WTC11 (cell line): ENCODE measurements at regions not wholly inside any gene's neighbourhood (a gene's known extent, or its start where the extent isn't known, plus 50 kb on each side); places are given as distances from the start of the nearest gene placed in this dataset.
"Not testable (repeated sequence)": the region's sequence is repeated elsewhere in the genome, so short reads cannot be mapped to it uniquely, and the experiment has no call there.

ENCODE experiments used
- ATAC-seq: fragments of 200-7000 bp; cut with Tn5 transposase; 2 replicates; pipeline ENCODE4 v1.10.0; 2021; ENCODE audit warnings: mild to moderate bottlenecking, moderate library complexity
- CTCF ChIA-PET: fragments of 300-600 bp; sonication (Branson Sonifier 250); formaldehyde crosslinking; loops from one replicate; lab custom pipeline; 2021; ENCODE audit warnings: antibody characterized with exemption; lab: Charles Lee
- POLR2A ChIA-PET: fragments of 350-600 bp; sonication (Branson Sonifier 250); formaldehyde crosslinking; loops from one replicate; lab custom pipeline; 2021; ENCODE audit warnings: antibody characterized with exemption; lab: Charles Lee
- DNase-seq: peaks from one replicate; pipeline ENCODE4 v3.0.0; 2021; ENCODE audit warnings: low spot score
- H3K27ac Mint-ChIP-seq: 2 replicates; pipeline ENCODE4 v1.8.0; 2021; ENCODE audit warnings: mixed read lengths
- H3K27me3 Mint-ChIP-seq: 2 replicates; pipeline ENCODE4 v1.8.0; 2021; ENCODE audit warnings: low read depth, mild to moderate bottlenecking, moderate library complexity, mixed read lengths
- H3K36me3 Mint-ChIP-seq: 2 replicates; pipeline ENCODE4 v1.8.0; 2021; ENCODE audit warnings: mixed read lengths
- H3K4me1 Mint-ChIP-seq: 2 replicates; pipeline ENCODE4 v1.8.0; 2022; ENCODE audit warnings: mixed read lengths
- H3K4me3 Mint-ChIP-seq: 2 replicates; pipeline ENCODE4 v1.8.0; 2021; ENCODE audit warnings: mild to moderate bottlenecking, moderate library complexity, mixed read lengths
- H3K9me3 Mint-ChIP-seq: 2 replicates; pipeline ENCODE4 v1.8.0; 2021; ENCODE audit warnings: mixed read lengths
- GRHL2 ChIP-seq: fragments of 250-450 bp; sonication (Bioruptor Pico); IDR thresholded peaks from 2 replicates; pipeline ENCODE4 v1.8.0; 2022; ENCODE audit warnings: mild to moderate bottlenecking, moderate library complexity; ENCODE audit not compliant: insufficient replicate concordance, severe bottlenecking
- NR3C1 ChIP-seq: sonication (generic); formaldehyde crosslinking; conservative IDR thresholded peaks from 2 replicates; pipeline ENCODE4 v1.8.1; 2023; ENCODE audit warnings: low read depth, mild to moderate bottlenecking, missing genetic modification reagents
- SP1 ChIP-seq: sonication (generic); formaldehyde crosslinking; conservative IDR thresholded peaks from 2 replicates; pipeline ENCODE4 v1.8.1; 2022; ENCODE audit warnings: missing genetic modification reagents
- ZNF219 ChIP-seq: sonication (generic); formaldehyde crosslinking; IDR thresholded peaks from 2 replicates; pipeline ENCODE4 v1.8.0; 2023; ENCODE audit warnings: missing genetic modification reagents, mild to moderate bottlenecking, borderline replicate concordance
- ZNF416 ChIP-seq: fragments of 250-450 bp; sonication (Bioruptor Pico); IDR thresholded peaks from 2 replicates; pipeline ENCODE4 v1.9.0; 2021; ENCODE audit warnings: mild to moderate bottlenecking, inconsistent platforms
- ZNF423 ChIP-seq: fragments of 250-450 bp; sonication (Bioruptor Pico); IDR thresholded peaks from 2 replicates; pipeline ENCODE4 v2.1.2; 2022; ENCODE audit warnings: mild to moderate bottlenecking, moderate library complexity
- TF ChIP-seq, protein P1 (sequence below): sonication (generic); formaldehyde crosslinking; IDR thresholded peaks from 2 replicates; pipeline ENCODE4 v1.8.1; 2023; ENCODE audit warnings: mild to moderate bottlenecking, moderate library complexity, missing genetic modification reagents
- TF ChIP-seq, protein P2 (sequence below): sonication (generic); formaldehyde crosslinking; IDR thresholded peaks from 2 replicates; pipeline ENCODE4 v1.8.0; 2022; ENCODE audit warnings: mild to moderate bottlenecking, missing genetic modification reagents
- TF ChIP-seq, protein P3 (sequence below): sonication (generic); formaldehyde crosslinking; IDR thresholded peaks from 2 replicates; pipeline ENCODE4 v1.8.0; 2022; ENCODE audit warnings: mild to moderate bottlenecking, missing genetic modification reagents
- TF ChIP-seq, protein P4 (sequence below): sonication (generic); formaldehyde crosslinking; IDR thresholded peaks from 2 replicates; pipeline ENCODE4 v1.8.0; 2022; ENCODE audit warnings: missing genetic modification reagents
- TF ChIP-seq, protein P5 (sequence below): sonication (generic); formaldehyde crosslinking; IDR thresholded peaks from 2 replicates; pipeline ENCODE4 v1.8.1; 2022; ENCODE audit warnings: mild to moderate bottlenecking, missing genetic modification reagents, moderate library complexity, borderline replicate concordance

DNA sequence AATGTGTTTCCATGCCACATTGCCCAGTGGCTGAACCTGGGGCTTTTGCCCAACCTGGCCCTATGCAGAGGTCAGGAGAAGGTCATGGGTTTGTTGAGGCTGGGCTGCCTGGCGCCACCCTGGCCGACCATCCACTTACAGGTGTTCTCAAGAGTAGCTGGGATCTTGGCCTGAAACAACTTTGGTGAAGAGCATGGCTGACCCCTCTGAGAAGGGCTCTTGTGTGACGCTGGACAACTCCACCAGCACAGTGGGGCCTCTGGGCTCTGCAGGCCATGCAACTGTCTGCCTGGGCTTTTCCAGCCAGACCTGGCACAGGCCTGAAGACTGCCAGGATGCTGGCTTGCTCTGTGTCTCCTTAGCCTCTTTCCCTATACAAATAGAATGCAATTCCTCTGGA is 76.4 kb upstream of the ZNG1B start (continued):
- no peak for TF ChIP-seq ZNF219 (CRISPR knock-in tag)

DNA sequence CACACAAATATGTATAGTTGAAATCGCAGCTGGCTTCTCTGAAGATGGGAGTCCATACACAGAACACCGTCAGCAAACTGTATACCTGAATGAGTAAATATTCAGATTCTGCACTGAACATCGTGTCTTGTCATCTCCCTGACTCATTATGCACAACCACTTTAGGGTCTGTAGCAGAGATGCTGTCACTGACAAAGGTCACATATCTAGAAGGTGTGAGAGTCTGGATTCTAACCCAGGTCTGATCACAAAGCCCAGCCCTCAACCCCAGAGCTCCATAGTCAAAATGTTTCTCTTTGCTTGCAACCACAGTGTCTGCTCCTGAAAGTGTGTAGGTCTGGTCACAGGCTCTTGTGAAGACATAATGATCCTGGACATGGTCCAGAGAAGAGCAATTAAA is 78.3 kb upstream of the PAX8 start:
- TF ChIP-seq, protein P1, sequence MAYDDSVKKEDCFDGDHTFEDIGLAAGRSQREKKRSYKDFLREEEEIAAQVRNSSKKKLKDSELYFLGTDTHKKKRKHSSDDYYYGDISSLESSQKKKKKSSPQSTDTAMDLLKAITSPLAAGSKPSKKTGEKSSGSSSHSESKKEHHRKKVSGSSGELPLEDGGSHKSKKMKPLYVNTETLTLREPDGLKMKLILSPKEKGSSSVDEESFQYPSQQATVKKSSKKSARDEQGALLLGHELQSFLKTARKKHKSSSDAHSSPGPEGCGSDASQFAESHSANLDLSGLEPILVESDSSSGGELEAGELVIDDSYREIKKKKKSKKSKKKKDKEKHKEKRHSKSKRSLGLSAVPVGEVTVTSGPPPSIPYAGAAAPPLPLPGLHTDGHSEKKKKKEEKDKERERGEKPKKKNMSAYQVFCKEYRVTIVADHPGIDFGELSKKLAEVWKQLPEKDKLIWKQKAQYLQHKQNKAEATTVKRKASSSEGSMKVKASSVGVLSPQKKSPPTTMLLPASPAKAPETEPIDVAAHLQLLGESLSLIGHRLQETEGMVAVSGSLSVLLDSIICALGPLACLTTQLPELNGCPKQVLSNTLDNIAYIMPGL (CRISPR knock-in tag): no peak
- TF ChIP-seq, protein P2, sequence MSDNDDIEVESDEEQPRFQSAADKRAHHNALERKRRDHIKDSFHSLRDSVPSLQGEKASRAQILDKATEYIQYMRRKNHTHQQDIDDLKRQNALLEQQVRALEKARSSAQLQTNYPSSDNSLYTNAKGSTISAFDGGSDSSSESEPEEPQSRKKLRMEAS (CRISPR knock-in tag): no peak
- TF ChIP-seq SP1 (CRISPR knock-in tag): no peak
- TF ChIP-seq GRHL2 (CRISPR knock-in tag): no peak
- TF ChIP-seq, protein P3, sequence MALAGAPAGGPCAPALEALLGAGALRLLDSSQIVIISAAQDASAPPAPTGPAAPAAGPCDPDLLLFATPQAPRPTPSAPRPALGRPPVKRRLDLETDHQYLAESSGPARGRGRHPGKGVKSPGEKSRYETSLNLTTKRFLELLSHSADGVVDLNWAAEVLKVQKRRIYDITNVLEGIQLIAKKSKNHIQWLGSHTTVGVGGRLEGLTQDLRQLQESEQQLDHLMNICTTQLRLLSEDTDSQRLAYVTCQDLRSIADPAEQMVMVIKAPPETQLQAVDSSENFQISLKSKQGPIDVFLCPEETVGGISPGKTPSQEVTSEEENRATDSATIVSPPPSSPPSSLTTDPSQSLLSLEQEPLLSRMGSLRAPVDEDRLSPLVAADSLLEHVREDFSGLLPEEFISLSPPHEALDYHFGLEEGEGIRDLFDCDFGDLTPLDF (CRISPR knock-in tag): no peak
- Mint-ChIP-seq H3K4me3 (no peak overlapping the region), H3K27ac (no peak overlapping the region), H3K27me3 (no peaks in the 10 kb centered on the region; the same call in 1 of the 2 replicates), H3K4me1 (peaks cover 5% of the 10 kb centered on the region; the same call in 1 of the 2 replicates), H3K9me3 (peaks cover 14% of the 10 kb centered on the region), H3K36me3 (no peaks in the 10 kb centered on the region; the same call in 1 of the 2 replicates)
- ChIA-PET CTCF (interaction anchor here (0.9 kb wide), 1 partner anchor 108 kb away, joined by 3 read pairs; no protein-coding TSS in a partner anchor), POLR2A (no interaction called here)
- DNase-seq (no peak), ATAC-seq (no peak)

DNA sequence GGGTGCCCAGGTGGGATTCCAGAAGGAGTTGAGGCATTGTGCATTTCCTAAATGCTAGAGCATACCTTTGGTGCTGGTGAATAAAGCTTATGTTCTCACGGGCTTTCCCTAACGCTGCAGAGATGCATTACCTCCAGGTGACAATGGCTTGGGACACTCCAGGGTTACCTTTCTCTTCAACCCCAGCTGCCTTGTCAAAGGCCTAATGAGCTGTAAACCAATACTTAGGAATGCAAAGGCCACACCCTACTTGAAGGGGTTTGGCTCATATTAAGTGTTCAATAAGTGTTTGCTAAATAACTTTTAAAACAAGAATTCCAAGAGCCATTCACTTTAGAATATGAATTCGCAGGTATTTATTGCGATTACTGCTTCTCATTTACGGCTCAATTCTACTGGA is 77.6 kb upstream of the PAX8 start:
- H3K9me3 Mint-ChIP-seq: peaks cover 14% of the 10 kb centered on the region
- ATAC-seq, H3K27me3 Mint-ChIP-seq, H3K4me3 Mint-ChIP-seq, H3K4me1 Mint-ChIP-seq, H3K27ac Mint-ChIP-seq, DNase-seq, H3K36me3 Mint-ChIP-seq, POLR2A ChIA-PET, CTCF ChIA-PET: not testable (repeated sequence)

DNA sequence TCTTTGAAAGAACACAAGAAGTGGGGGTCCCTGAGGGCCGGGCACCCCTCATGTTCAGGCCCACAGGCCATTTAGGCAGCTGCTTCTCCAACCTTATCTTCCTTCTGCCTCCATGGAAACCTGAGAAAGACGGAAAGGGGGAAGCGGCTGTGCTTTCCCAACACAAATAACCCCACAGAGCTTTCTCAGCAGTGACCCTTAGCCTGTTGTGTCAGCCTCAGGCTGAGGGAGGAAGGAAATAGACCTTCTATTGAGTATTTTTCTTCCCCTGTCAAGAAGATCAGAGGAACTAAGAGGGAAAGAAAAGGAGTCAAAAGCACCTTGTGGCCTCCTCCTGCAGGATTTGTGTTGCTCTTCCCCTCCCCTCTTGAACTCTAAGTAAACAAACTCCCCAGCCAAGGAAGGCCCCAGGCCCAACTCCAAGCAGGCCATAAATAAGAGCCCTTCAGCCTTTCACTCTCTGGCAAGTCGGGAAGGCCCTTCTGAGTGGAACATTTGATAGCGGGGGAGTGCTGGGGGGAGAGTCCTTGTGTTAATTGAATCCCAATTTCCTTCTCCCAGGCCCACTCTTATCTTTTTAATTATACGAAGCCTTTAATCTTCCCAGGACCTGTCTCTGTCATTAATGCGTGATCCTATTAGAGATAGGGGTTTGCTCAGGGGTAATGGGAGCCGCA is 76.8 kb upstream of the PAX8 start:
- peaks cover 14% of the 10 kb centered on the region for H3K9me3 Mint-ChIP-seq
- DNase-seq, H3K36me3 Mint-ChIP-seq, H3K4me3 Mint-ChIP-seq, H3K27me3 Mint-ChIP-seq, H3K4me1 Mint-ChIP-seq, ATAC-seq, H3K27ac Mint-ChIP-seq, POLR2A ChIA-PET, CTCF ChIA-PET: not testable (repeated sequence)

DNA sequence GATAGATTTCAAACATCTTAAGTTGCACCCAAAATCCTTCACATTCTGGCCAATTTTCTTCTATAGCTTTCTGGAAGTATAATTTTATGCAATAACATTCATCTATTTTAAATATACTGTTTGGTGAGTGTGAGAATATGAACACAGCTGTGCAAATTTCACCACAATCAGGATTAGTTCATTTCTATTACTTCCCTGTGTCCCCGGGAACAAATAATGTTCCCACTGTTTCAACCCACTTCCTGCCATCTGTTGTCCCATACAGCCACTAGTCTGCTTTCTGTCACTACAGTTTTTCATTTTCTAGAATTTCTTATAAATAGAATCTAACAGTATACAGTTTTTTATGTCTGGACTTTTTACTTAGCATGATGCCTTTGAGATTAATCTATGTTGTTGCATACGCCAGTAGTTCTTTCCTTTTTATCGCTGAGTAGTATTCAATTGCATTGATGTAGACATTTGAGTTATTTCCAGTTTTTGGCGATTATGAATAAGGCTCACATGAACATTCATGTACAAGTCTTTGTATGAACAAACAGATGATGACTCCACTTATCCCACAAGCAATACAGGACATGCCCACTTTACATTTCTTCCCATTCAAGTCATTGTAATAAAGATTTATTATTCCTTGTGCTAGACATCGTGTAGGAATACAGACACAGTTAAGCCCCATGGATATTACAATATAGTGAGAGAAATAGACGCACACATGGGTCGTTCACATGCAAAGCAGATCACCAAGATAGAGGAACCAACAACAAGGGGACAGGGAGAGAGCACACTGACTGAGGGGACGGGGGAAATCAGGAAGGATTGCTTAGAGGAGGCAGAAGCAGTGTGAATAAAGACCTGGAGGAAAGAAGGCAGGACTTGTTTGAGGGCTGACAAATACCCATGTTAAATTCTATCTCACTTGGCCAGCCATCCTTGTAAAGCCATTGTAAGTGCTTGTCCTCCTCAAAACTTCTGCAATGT is 72.9 kb upstream of the PAX8 start:
- DNase-seq: no peak
- POLR2A ChIA-PET: no interaction called here
- no peak overlapping the region for H3K4me3 Mint-ChIP-seq
- CTCF ChIA-PET: no interaction called here
- no peak for ATAC-seq
- no peak overlapping the region for H3K27ac Mint-ChIP-seq
- no peaks in the 10 kb centered on the region; the same call in 1 of the 2 replicates for H3K36me3 Mint-ChIP-seq
- H3K4me1 Mint-ChIP-seq: peaks cover 5% of the 10 kb centered on the region; the same call in 1 of the 2 replicates
- peaks cover 14% of the 10 kb centered on the region for H3K9me3 Mint-ChIP-seq
- no peaks in the 10 kb centered on the region; the same call in 1 of the 2 replicates for H3K27me3 Mint-ChIP-seq
- TF ChIP-seq NR3C1 (no peak), ZNF416 (no peak), ZNF423 (CRISPR knock-in tag) (no peak)
- TF ChIP-seq, protein P4, sequence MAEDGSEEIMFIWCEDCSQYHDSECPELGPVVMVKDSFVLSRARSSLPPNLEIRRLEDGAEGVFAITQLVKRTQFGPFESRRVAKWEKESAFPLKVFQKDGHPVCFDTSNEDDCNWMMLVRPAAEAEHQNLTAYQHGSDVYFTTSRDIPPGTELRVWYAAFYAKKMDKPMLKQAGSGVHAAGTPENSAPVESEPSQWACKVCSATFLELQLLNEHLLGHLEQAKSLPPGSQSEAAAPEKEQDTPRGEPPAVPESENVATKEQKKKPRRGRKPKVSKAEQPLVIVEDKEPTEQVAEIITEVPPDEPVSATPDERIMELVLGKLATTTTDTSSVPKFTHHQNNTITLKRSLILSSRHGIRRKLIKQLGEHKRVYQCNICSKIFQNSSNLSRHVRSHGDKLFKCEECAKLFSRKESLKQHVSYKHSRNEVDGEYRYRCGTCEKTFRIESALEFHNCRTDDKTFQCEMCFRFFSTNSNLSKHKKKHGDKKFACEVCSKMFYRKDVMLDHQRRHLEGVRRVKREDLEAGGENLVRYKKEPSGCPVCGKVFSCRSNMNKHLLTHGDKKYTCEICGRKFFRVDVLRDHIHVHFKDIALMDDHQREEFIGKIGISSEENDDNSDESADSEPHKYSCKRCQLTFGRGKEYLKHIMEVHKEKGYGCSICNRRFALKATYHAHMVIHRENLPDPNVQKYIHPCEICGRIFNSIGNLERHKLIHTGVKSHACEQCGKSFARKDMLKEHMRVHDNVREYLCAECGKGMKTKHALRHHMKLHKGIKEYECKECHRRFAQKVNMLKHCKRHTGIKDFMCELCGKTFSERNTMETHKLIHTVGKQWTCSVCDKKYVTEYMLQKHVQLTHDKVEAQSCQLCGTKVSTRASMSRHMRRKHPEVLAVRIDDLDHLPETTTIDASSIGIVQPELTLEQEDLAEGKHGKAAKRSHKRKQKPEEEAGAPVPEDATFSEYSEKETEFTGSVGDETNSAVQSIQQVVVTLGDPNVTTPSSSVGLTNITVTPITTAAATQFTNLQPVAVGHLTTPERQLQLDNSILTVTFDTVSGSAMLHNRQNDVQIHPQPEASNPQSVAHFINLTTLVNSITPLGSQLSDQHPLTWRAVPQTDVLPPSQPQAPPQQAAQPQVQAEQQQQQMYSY: no peak
- TF ChIP-seq, protein P3 (CRISPR knock-in tag): no peak
- TF ChIP-seq, protein P1 (CRISPR knock-in tag): no peak
- TF ChIP-seq, protein P5, sequence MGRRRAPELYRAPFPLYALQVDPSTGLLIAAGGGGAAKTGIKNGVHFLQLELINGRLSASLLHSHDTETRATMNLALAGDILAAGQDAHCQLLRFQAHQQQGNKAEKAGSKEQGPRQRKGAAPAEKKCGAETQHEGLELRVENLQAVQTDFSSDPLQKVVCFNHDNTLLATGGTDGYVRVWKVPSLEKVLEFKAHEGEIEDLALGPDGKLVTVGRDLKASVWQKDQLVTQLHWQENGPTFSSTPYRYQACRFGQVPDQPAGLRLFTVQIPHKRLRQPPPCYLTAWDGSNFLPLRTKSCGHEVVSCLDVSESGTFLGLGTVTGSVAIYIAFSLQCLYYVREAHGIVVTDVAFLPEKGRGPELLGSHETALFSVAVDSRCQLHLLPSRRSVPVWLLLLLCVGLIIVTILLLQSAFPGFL: no peak
